DND-41 (cell line): ENCODE measurements at regions not wholly inside any gene's neighbourhood (a gene's known extent, or its start where the extent isn't known, plus 50 kb on each side); places are given as distances from the start of the nearest gene placed in this dataset.

Experiments used
- CTCF ChIP-seq: IDR thresholded peaks from 2 replicates; pipeline ENCODE4 v1.5.1; 2012; ENCODE audit warnings: borderline replicate concordance, low read length, moderate library complexity, mild to moderate bottlenecking; ENCODE audit not compliant: poor library complexity, severe bottlenecking; ENCODE audit errors: extremely low read depth
- EZH2 ChIP-seq: IDR thresholded peaks from 3 replicates; pipeline ENCODE4 v1.6.1; 2012; ENCODE audit warnings: borderline replicate concordance, low read depth, mild to moderate bottlenecking, moderate library complexity, low read length, inconsistent platforms; ENCODE audit not compliant: severe bottlenecking

GRCh38 chr11:92070026-92070889 is 154.4 kb upstream of the FAT3 start:
- TF ChIP-seq EZH2 (no peak), CTCF (no peak)
